ENCODE measurements at regions not wholly inside any gene's neighbourhood (a gene's known extent, or its start where the extent isn't known, plus 50 kb on each side); places are given as distances from the start of the nearest gene placed in this dataset.
"Not testable (repeated sequence)": the region's sequence is repeated elsewhere in the genome, so short reads cannot be mapped to it uniquely, and the experiment has no call there.

- H3K4me1 ChIP-seq (ENCODE audit: control insufficient read depth, insufficient read depth, low read length): no peaks in the 10 kb centered on the region
- CTCF ChIA-PET: no interaction called here
- no TSS peak for BruUV-seq (replicated peaks)
- no peak for DNase-seq (ENCODE audit: low read depth, low spot score)
- intact Hi-C loops (cut with micrococcal nuclease; ENCODE audit: unreplicated experiment): no loop called here
- no peak for ATAC-seq
- no peaks in the 10 kb centered on the region for H3K9me3 ChIP-seq (ENCODE audit: control insufficient read depth, insufficient read depth, low read depth, low read length)
- H3K36me3 ChIP-seq (ENCODE audit: control insufficient read depth, insufficient read depth, low read length): no peaks in the 10 kb centered on the region
- in situ Hi-C loops (cut with HindIII; ENCODE audit: low pct_unique_long_range_greater_than_20kb, low sequenced_read_pairs): no loop called here
- no peak overlapping the region for H3K4me3 ChIP-seq (ENCODE audit: low read depth in 2 of 2, low read length in 2 of 2)
- POLR2A ChIA-PET: no interaction called here
- no peak overlapping the region for H3K27ac ChIP-seq (ENCODE audit: low read length)
- TF ChIP-seq REST (IDR thresholded peaks at IDR 0.05; ENCODE audit: insufficient read depth in 1 of 2, low read depth in 2 of 2, low read length in 1 of 2): no peak
- no peak for TF ChIP-seq POLR2AphosphoS5 (IDR thresholded peaks at IDR 0.05; ENCODE audit: low read depth, low read length)
- no peak for TF ChIP-seq CTCF (IDR thresholded peaks at IDR 0.05)
- no peak for TF ChIP-seq TCF7L2 (IDR thresholded peaks at IDR 0.05; ENCODE audit: low read depth, low read length)
- TF ChIP-seq SIN3A (IDR thresholded peaks at IDR 0.05; ENCODE audit: borderline replicate concordance, insufficient read depth, low read depth, low read length): no peak
- H3K27me3 ChIP-seq (ENCODE audit: control insufficient read depth, insufficient read depth, low read length): no peaks in the 10 kb centered on the region
Measured at GRCh38 chr15:87671289-87671688, 585.2 kb downstream of the NTRK3 start.

GRCh38 chr15:87669846-87670245, 586.7 kb downstream of the NTRK3 start:
- DNase-seq (ENCODE audit: low read depth, low spot score) (no peak), ATAC-seq (no peak)
- POLR2A ChIA-PET: no interaction called here
- in situ Hi-C loops (cut with HindIII; ENCODE audit: low pct_unique_long_range_greater_than_20kb, low sequenced_read_pairs): no loop called here
- H3K27ac ChIP-seq (ENCODE audit: low read length): no peak overlapping the region
- no peak for TF ChIP-seq CTCF (IDR thresholded peaks at IDR 0.05)
- TF ChIP-seq SIN3A (IDR thresholded peaks at IDR 0.05; ENCODE audit: borderline replicate concordance, insufficient read depth, low read depth, low read length): no peak
- no peak for TF ChIP-seq TCF7L2 (IDR thresholded peaks at IDR 0.05; ENCODE audit: low read depth, low read length)
- TF ChIP-seq POLR2AphosphoS5 (IDR thresholded peaks at IDR 0.05; ENCODE audit: low read depth, low read length): no peak
- TF ChIP-seq REST (IDR thresholded peaks at IDR 0.05; ENCODE audit: insufficient read depth in 1 of 2, low read depth in 2 of 2, low read length in 1 of 2): no peak
- no peaks in the 10 kb centered on the region for H3K27me3 ChIP-seq (ENCODE audit: control insufficient read depth, insufficient read depth, low read length)
- H3K36me3 ChIP-seq (ENCODE audit: control insufficient read depth, insufficient read depth, low read length): no peaks in the 10 kb centered on the region
- H3K4me1 ChIP-seq (ENCODE audit: control insufficient read depth, insufficient read depth, low read length): no peaks in the 10 kb centered on the region
- intact Hi-C loops (cut with micrococcal nuclease; ENCODE audit: unreplicated experiment): no loop called here
- no peak overlapping the region for H3K4me3 ChIP-seq (ENCODE audit: low read depth in 2 of 2, low read length in 2 of 2)
- BruUV-seq (replicated peaks): no TSS peak
- no peaks in the 10 kb centered on the region for H3K9me3 ChIP-seq (ENCODE audit: control insufficient read depth, insufficient read depth, low read depth, low read length)
- CTCF ChIA-PET: interaction anchor here (0.5 kb wide), 1 partner anchor 1537 kb away, joined by 3 read pairs; no protein-coding TSS in a partner anchor

- not testable (repeated sequence) for DNase-seq (ENCODE audit: low read depth, low spot score)
Measured at GRCh38 chr15:87668768-87669564, 587.6 kb downstream of the NTRK3 start.

More at GRCh38 chr15:87668768-87669564, 587.6 kb downstream of the NTRK3 start:
- H3K27me3 ChIP-seq (ENCODE audit: control insufficient read depth, insufficient read depth, low read length); H3K36me3 ChIP-seq (ENCODE audit: control insufficient read depth, insufficient read depth, low read length); H3K4me3 ChIP-seq (ENCODE audit: low read depth in 2 of 2, low read length in 2 of 2); BruUV-seq (replicated peaks); H3K4me1 ChIP-seq (ENCODE audit: control insufficient read depth, insufficient read depth, low read length); in situ Hi-C loops (cut with HindIII; ENCODE audit: low pct_unique_long_range_greater_than_20kb, low sequenced_read_pairs); POLR2A ChIA-PET; H3K9me3 ChIP-seq (ENCODE audit: control insufficient read depth, insufficient read depth, low read depth, low read length); ATAC-seq; intact Hi-C loops (cut with micrococcal nuclease; ENCODE audit: unreplicated experiment); H3K27ac ChIP-seq (ENCODE audit: low read length); CTCF ChIA-PET: not testable (repeated sequence)
